Fibroblast of skin of right biceps (primary cell): ENCODE measurements at regions not wholly inside any gene's neighbourhood (a gene's known extent, or its start where the extent isn't known, plus 50 kb on each side); places are given as distances from the start of the nearest gene placed in this dataset.

ENCODE experiments used
- DNase-seq: peaks from one replicate; pipeline ENCODE4 v3.0.0-alpha.2; 2013

- no peak for DNase-seq
Measured at GRCh38 chr3:184659797-184660301, 52.0 kb downstream of the MAGEF1 start.

- no peak for DNase-seq
Measured at GRCh38 chr3:184658223-184658928, 53.5 kb downstream of the MAGEF1 start.

- peak; percentile 92 for DNase-seq
Measured at GRCh38 chr3:184656829-184657681, 54.8 kb downstream of the MAGEF1 start.

- no peak for DNase-seq
Measured at GRCh38 chr3:184656458-184656828, 55.4 kb downstream of the MAGEF1 start.

- DNase-seq, result no peak
Measured at GRCh38 chr3:184655597-184655996, 56.3 kb downstream of the MAGEF1 start.

- DNase-seq, result no peak
Measured at GRCh38 chr3:184654375-184654774, 57.5 kb downstream of the MAGEF1 start.

GRCh38 chr3:184652465-184652864, 59.4 kb downstream of the MAGEF1 start:
- DNase-seq, result peak; percentile 31

GRCh38 chr3:184651904-184652303, 60.0 kb downstream of the MAGEF1 start:
- no peak for DNase-seq

GRCh38 chr3:184648636-184649035, 63.2 kb downstream of the MAGEF1 start:
- DNase-seq, result no peak

GRCh38 chr3:184647405-184647936, 64.4 kb downstream of the MAGEF1 start:
- no peak for DNase-seq

- DNase-seq, result no peak
Measured at GRCh38 chr3:184645336-184645735, 66.5 kb downstream of the MAGEF1 start.

GRCh38 chr3:184643442-184643841, 68.4 kb downstream of the MAGEF1 start:
- DNase-seq, result no peak

- DNase-seq, result peak; percentile 30
Measured at GRCh38 chr3:184642631-184643285, 69.1 kb downstream of the MAGEF1 start.

GRCh38 chr3:184641430-184641829, 70.4 kb downstream of the MAGEF1 start:
- DNase-seq, result no peak

GRCh38 chr3:184639351-184639750, 72.5 kb downstream of the MAGEF1 start:
- no peak for DNase-seq

- no peak for DNase-seq
Measured at GRCh38 chr3:184637705-184638104, 74.2 kb downstream of the MAGEF1 start.

GRCh38 chr3:184636741-184637316, 75.0 kb downstream of the MAGEF1 start:
- DNase-seq, result peak; percentile 89

- DNase-seq, result no peak
Measured at GRCh38 chr3:184635774-184636173, 74.2 kb downstream of the EPHB3 start.

GRCh38 chr3:184635126-184635525, 73.5 kb downstream of the EPHB3 start:
- no peak for DNase-seq

GRCh38 chr3:184633237-184633579, 71.6 kb downstream of the EPHB3 start:
- no peak for DNase-seq

- no peak for DNase-seq
Measured at GRCh38 chr3:184632551-184633236, 71.1 kb downstream of the EPHB3 start.
